ENCODE measurements at regions not wholly inside any gene's neighbourhood (a gene's known extent, or its start where the extent isn't known, plus 50 kb on each side); places are given as distances from the start of the nearest gene placed in this dataset.

DNA sequence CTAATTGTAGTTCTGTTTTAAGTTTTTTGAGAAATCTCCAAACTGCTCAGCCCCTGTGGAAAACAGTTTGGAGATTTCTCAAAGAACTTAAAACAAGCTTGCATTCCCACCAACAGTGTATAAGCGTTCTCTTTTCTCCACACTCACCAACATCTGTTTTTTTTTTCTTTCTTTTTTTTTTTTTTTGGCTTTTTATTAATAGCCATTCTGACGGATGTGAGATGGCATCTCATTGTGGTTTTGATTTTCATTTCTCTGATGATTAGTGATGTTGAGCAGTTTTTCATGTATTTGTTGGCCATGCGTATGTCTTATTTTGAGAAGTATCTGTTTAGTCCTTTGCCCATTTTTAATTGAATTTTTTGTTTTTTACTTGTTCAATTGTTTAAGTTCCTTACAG is 73.1 kb upstream of the COL8A1 start:
- no peaks in the 10 kb centered on the region for H3K36me3 ChIP-seq (replicated peaks in 1 of 2; ENCODE audit: control insufficient read depth in 2 of 2, insufficient read depth in 2 of 2, low read length in 2 of 2)
- H2BK12ac ChIP-seq (ENCODE audit: low read length) = no peak overlapping the region
- no peaks in the 10 kb centered on the region for H3K9me3 ChIP-seq (replicated peaks in 1 of 2; ENCODE audit: control insufficient read depth in 2 of 2, insufficient read depth in 1 of 2, low read depth in 1 of 2, low read length in 2 of 2)
- H3K4me2 ChIP-seq (ENCODE audit: insufficient read depth, low read length, poor library complexity, severe bottlenecking) = no peak overlapping the region
- no peak overlapping the region for H2AK5ac ChIP-seq (ENCODE audit: low read depth, low read length)
- H3K4me1 ChIP-seq (ENCODE audit: control insufficient read depth in 2 of 2, insufficient read depth in 1 of 2, low read depth in 1 of 2, low read length in 2 of 2) = no peaks in the 10 kb centered on the region
- no peak overlapping the region for H2BK15ac ChIP-seq (ENCODE audit: low read length)
- no peak overlapping the region for H3K4ac ChIP-seq (ENCODE audit: low read length)
- no peak for DNase-seq (ENCODE audit: low spot score)
- H3K14ac ChIP-seq (ENCODE audit: low read length) = no peak overlapping the region
- no peaks in the 10 kb centered on the region for H3K27me3 ChIP-seq (ENCODE audit: control insufficient read depth in 3 of 3, insufficient read depth in 3 of 3, low read depth in 1 of 3, low read length in 3 of 3)
- H3K9ac ChIP-seq (ENCODE audit: low read depth, low read length, poor library complexity) = no peak overlapping the region
- H2BK5ac ChIP-seq (ENCODE audit: low read length) = no peak overlapping the region
- no peak overlapping the region for H2BK120ac ChIP-seq (ENCODE audit: low read depth, low read length)
- no peak overlapping the region for H4K8ac ChIP-seq (ENCODE audit: low read depth, low read length)
- WGBS, 2 donors (ENCODE audit: extremely low coverage in 2 of 2, insufficient read length in 2 of 2, insufficient replicate concordance in 1 of 2) = no CpG with 5 or more reads among the region's 3 CpGs
- H3K23ac ChIP-seq (ENCODE audit: low read depth, low read length, poor library complexity) = no peak overlapping the region
- H3K27ac ChIP-seq (replicated peaks; ENCODE audit: low read length) = no peak overlapping the region
- H3K79me1 ChIP-seq (ENCODE audit: low read depth, low read length) = no peaks in the 10 kb centered on the region
- no peak overlapping the region for H3K18ac ChIP-seq (ENCODE audit: low read length)
- no peak overlapping the region for H2AFZ ChIP-seq (ENCODE audit: low read length)
- no peak overlapping the region for H4K91ac ChIP-seq (ENCODE audit: low read depth, low read length, poor library complexity)
- no peak overlapping the region for H3K4me3 ChIP-seq (ENCODE audit: low read length in 2 of 2)

GRCh38 chr3:99562990-99563607 is 75.3 kb upstream of the COL8A1 start:
- Histone ChIP-seq H4K8ac (ENCODE audit: low read depth, low read length) (no peak overlapping the region), H2BK120ac (ENCODE audit: low read depth, low read length) (no peak overlapping the region), H3K9me3 (replicated peaks in 1 of 2; ENCODE audit: control insufficient read depth in 2 of 2, insufficient read depth in 1 of 2, low read depth in 1 of 2, low read length in 2 of 2) (no peaks in the 10 kb centered on the region), H3K23ac (ENCODE audit: low read depth, low read length, poor library complexity) (no peak overlapping the region), H3K4me3 (ENCODE audit: low read length in 2 of 2) (no peak overlapping the region), H2BK15ac (ENCODE audit: low read length) (no peak overlapping the region), H4K91ac (ENCODE audit: low read depth, low read length, poor library complexity) (no peak overlapping the region), H2AK5ac (ENCODE audit: low read depth, low read length) (no peak overlapping the region), H3K14ac (ENCODE audit: low read length) (no peak overlapping the region), H3K4me2 (ENCODE audit: insufficient read depth, low read length, poor library complexity, severe bottlenecking) (no peak overlapping the region), H3K36me3 (replicated peaks in 1 of 2; ENCODE audit: control insufficient read depth in 2 of 2, insufficient read depth in 2 of 2, low read length in 2 of 2) (no peaks in the 10 kb centered on the region), H3K79me1 (ENCODE audit: low read depth, low read length) (no peaks in the 10 kb centered on the region), H3K4ac (ENCODE audit: low read length) (no peak overlapping the region), H2AFZ (ENCODE audit: low read length) (no peak overlapping the region), H3K4me1 (ENCODE audit: control insufficient read depth in 2 of 2, insufficient read depth in 1 of 2, low read depth in 1 of 2, low read length in 2 of 2) (no peaks in the 10 kb centered on the region), H3K27me3 (ENCODE audit: control insufficient read depth in 3 of 3, insufficient read depth in 3 of 3, low read depth in 1 of 3, low read length in 3 of 3) (no peaks in the 10 kb centered on the region), H2BK5ac (ENCODE audit: low read length) (no peak overlapping the region), H3K27ac (replicated peaks; ENCODE audit: low read length) (no peak overlapping the region), H3K9ac (ENCODE audit: low read depth, low read length, poor library complexity) (no peak overlapping the region), H3K18ac (ENCODE audit: low read length) (no peak overlapping the region), H2BK12ac (ENCODE audit: low read length) (no peak overlapping the region)
- no peak for DNase-seq (ENCODE audit: low spot score)
- WGBS, 2 donors (ENCODE audit: extremely low coverage in 2 of 2, insufficient read length in 2 of 2, insufficient replicate concordance in 1 of 2) = no CpG with 5 or more reads among the region's 1 CpG

GRCh38 chr3:99562138-99562537 is 76.3 kb upstream of the COL8A1 start:
- no peak overlapping the region for H3K23ac ChIP-seq (ENCODE audit: low read depth, low read length, poor library complexity)
- H2BK5ac ChIP-seq (ENCODE audit: low read length) = no peak overlapping the region
- H3K4me3 ChIP-seq (ENCODE audit: low read length in 2 of 2) = no peak overlapping the region
- no peaks in the 10 kb centered on the region for H3K4me1 ChIP-seq (ENCODE audit: control insufficient read depth in 2 of 2, insufficient read depth in 1 of 2, low read depth in 1 of 2, low read length in 2 of 2)
- peak; percentile 23 for DNase-seq (ENCODE audit: low spot score)
- no peak overlapping the region for H3K9ac ChIP-seq (ENCODE audit: low read depth, low read length, poor library complexity)
- no peaks in the 10 kb centered on the region for H3K9me3 ChIP-seq (replicated peaks in 1 of 2; ENCODE audit: control insufficient read depth in 2 of 2, insufficient read depth in 1 of 2, low read depth in 1 of 2, low read length in 2 of 2)
- H3K14ac ChIP-seq (ENCODE audit: low read length) = no peak overlapping the region
- no peak overlapping the region for H3K27ac ChIP-seq (replicated peaks; ENCODE audit: low read length)
- no peak overlapping the region for H3K18ac ChIP-seq (ENCODE audit: low read length)
- H4K91ac ChIP-seq (ENCODE audit: low read depth, low read length, poor library complexity) = no peak overlapping the region
- H2AK5ac ChIP-seq (ENCODE audit: low read depth, low read length) = no peak overlapping the region
- H2BK120ac ChIP-seq (ENCODE audit: low read depth, low read length) = no peak overlapping the region
- H2AFZ ChIP-seq (ENCODE audit: low read length) = no peak overlapping the region
- H2BK15ac ChIP-seq (ENCODE audit: low read length) = no peak overlapping the region
- no peak overlapping the region for H2BK12ac ChIP-seq (ENCODE audit: low read length)
- no peak overlapping the region for H4K8ac ChIP-seq (ENCODE audit: low read depth, low read length)
- no peaks in the 10 kb centered on the region for H3K79me1 ChIP-seq (ENCODE audit: low read depth, low read length)
- no CpG with 5 or more reads among the region's 1 CpG for WGBS, 2 donors (ENCODE audit: extremely low coverage in 2 of 2, insufficient read length in 2 of 2, insufficient replicate concordance in 1 of 2)
- no peak overlapping the region for H3K4ac ChIP-seq (ENCODE audit: low read length)
- H3K4me2 ChIP-seq (ENCODE audit: insufficient read depth, low read length, poor library complexity, severe bottlenecking) = no peak overlapping the region
- H3K27me3 ChIP-seq (ENCODE audit: control insufficient read depth in 3 of 3, insufficient read depth in 3 of 3, low read depth in 1 of 3, low read length in 3 of 3) = no peaks in the 10 kb centered on the region
- H3K36me3 ChIP-seq (replicated peaks in 1 of 2; ENCODE audit: control insufficient read depth in 2 of 2, insufficient read depth in 2 of 2, low read length in 2 of 2) = no peaks in the 10 kb centered on the region

DNA sequence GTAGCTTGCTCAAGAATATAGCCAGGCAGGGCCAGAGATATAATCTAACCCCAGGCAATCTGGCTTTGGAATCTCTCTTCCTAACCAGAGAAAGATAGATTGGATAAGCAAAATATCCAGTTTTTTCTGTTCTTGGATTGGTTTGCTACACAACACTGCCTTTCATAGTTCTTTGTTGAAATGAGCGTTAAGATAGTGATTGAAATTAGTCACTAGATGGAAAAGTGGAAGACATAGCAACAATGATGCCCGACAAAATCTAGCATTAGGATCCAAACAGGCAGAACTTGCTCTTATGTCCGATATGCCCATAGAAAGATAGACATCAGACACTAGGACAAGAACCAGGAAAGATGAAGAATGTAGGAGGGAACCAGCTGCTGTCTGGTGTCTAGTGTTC is 77.3 kb upstream of the COL8A1 start:
- no peak overlapping the region for H3K18ac ChIP-seq (ENCODE audit: low read length)
- H3K14ac ChIP-seq (ENCODE audit: low read length) = no peak overlapping the region
- no peak overlapping the region for H2AFZ ChIP-seq (ENCODE audit: low read length)
- no peaks in the 10 kb centered on the region for H3K9me3 ChIP-seq (replicated peaks in 1 of 2; ENCODE audit: control insufficient read depth in 2 of 2, insufficient read depth in 1 of 2, low read depth in 1 of 2, low read length in 2 of 2)
- H3K4me1 ChIP-seq (ENCODE audit: control insufficient read depth in 2 of 2, insufficient read depth in 1 of 2, low read depth in 1 of 2, low read length in 2 of 2) = no peaks in the 10 kb centered on the region
- no CpG with 5 or more reads among the region's 3 CpGs for WGBS, 2 donors (ENCODE audit: extremely low coverage in 2 of 2, insufficient read length in 2 of 2, insufficient replicate concordance in 1 of 2)
- H2AK5ac ChIP-seq (ENCODE audit: low read depth, low read length) = no peak overlapping the region
- H4K8ac ChIP-seq (ENCODE audit: low read depth, low read length) = no peak overlapping the region
- no peak overlapping the region for H2BK12ac ChIP-seq (ENCODE audit: low read length)
- H3K23ac ChIP-seq (ENCODE audit: low read depth, low read length, poor library complexity) = no peak overlapping the region
- H4K91ac ChIP-seq (ENCODE audit: low read depth, low read length, poor library complexity) = no peak overlapping the region
- H3K9ac ChIP-seq (ENCODE audit: low read depth, low read length, poor library complexity) = no peak overlapping the region
- no peak for DNase-seq (ENCODE audit: low spot score)
- no peaks in the 10 kb centered on the region for H3K27me3 ChIP-seq (ENCODE audit: control insufficient read depth in 3 of 3, insufficient read depth in 3 of 3, low read depth in 1 of 3, low read length in 3 of 3)
- no peak overlapping the region for H3K4me2 ChIP-seq (ENCODE audit: insufficient read depth, low read length, poor library complexity, severe bottlenecking)
- H3K4ac ChIP-seq (ENCODE audit: low read length) = no peak overlapping the region
- H3K27ac ChIP-seq (replicated peaks; ENCODE audit: low read length) = no peak overlapping the region
- no peaks in the 10 kb centered on the region for H3K36me3 ChIP-seq (replicated peaks in 1 of 2; ENCODE audit: control insufficient read depth in 2 of 2, insufficient read depth in 2 of 2, low read length in 2 of 2)
- no peaks in the 10 kb centered on the region for H3K79me1 ChIP-seq (ENCODE audit: low read depth, low read length)
- no peak overlapping the region for H3K4me3 ChIP-seq (ENCODE audit: low read length in 2 of 2)
- H2BK15ac ChIP-seq (ENCODE audit: low read length) = no peak overlapping the region
- H2BK5ac ChIP-seq (ENCODE audit: low read length) = no peak overlapping the region
- H2BK120ac ChIP-seq (ENCODE audit: low read depth, low read length) = no peak overlapping the region
